ENCODE measurements at regions not wholly inside any gene's neighbourhood (a gene's known extent, or its start where the extent isn't known, plus 50 kb on each side); places are given as distances from the start of the nearest gene placed in this dataset.

DNA sequence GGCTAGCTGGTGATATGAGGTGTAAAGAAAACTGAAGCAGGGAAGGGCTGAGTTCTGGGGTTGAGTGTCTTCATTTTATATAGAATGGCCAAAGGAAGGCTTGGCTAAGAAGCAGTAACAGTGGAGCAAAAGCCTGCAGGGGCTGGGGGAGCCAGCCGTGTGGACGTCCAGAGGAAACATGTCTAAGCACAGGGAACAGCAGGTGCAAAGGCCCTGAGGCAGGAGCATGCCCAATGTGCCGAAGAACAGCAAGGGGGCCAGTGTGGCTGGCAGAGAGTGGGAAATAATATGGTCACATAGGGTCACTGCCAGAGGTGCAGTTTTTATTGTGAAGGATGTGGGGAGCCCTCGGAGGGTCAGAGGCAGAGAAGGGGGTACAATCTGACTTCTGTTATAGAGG, 60.5 kb upstream of the KCNG1 start:
- no peak for DNase-seq (ENCODE audit: low spot score)
- TF ChIP-seq, protein P1, sequence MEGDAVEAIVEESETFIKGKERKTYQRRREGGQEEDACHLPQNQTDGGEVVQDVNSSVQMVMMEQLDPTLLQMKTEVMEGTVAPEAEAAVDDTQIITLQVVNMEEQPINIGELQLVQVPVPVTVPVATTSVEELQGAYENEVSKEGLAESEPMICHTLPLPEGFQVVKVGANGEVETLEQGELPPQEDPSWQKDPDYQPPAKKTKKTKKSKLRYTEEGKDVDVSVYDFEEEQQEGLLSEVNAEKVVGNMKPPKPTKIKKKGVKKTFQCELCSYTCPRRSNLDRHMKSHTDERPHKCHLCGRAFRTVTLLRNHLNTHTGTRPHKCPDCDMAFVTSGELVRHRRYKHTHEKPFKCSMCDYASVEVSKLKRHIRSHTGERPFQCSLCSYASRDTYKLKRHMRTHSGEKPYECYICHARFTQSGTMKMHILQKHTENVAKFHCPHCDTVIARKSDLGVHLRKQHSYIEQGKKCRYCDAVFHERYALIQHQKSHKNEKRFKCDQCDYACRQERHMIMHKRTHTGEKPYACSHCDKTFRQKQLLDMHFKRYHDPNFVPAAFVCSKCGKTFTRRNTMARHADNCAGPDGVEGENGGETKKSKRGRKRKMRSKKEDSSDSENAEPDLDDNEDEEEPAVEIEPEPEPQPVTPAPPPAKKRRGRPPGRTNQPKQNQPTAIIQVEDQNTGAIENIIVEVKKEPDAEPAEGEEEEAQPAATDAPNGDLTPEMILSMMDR (IDR thresholded peaks at IDR 0.05; ENCODE audit: extremely low read depth, missing control alignments) = no peak

GRCh38 chr20:51082988-51083387, 60.1 kb upstream of the KCNG1 start:
- TF ChIP-seq, protein P1 (IDR thresholded peaks at IDR 0.05; ENCODE audit: extremely low read depth, missing control alignments) = no peak
- DNase-seq (ENCODE audit: low spot score) = no peak

GRCh38 chr20:51080516-51080915, 57.6 kb upstream of the KCNG1 start:
- TF ChIP-seq, protein P1 (IDR thresholded peaks at IDR 0.05; ENCODE audit: extremely low read depth, missing control alignments) = no peak
- DNase-seq (ENCODE audit: low spot score) = no peak

DNA sequence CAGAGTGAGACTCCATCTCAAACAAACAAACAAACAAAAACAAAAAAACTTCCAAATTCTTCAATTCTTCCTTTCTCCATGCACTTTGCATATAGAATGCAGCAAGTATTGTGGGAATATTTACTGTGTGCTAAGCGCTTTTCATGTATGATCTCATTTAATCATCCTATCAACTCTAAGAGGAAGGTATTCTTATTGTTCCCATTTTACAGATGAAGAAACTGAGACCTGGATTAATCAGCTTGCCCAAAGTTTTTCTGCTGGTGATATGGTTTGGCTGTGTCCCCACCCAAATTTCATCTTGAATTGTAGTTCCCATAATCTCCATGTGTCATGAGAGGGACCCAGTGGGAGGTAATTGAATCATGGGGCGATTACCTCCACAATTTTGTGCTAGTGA, 56.6 kb upstream of the KCNG1 start:
- TF ChIP-seq, protein P1 (IDR thresholded peaks at IDR 0.05; ENCODE audit: extremely low read depth, missing control alignments) = no peak
- no peak for DNase-seq (ENCODE audit: low spot score)

- TF ChIP-seq, protein P1 (IDR thresholded peaks at IDR 0.05; ENCODE audit: extremely low read depth, missing control alignments) = no peak
- DNase-seq (ENCODE audit: low spot score) = no peak
Measured at GRCh38 chr20:51077686-51078060, 54.8 kb upstream of the KCNG1 start.

DNA sequence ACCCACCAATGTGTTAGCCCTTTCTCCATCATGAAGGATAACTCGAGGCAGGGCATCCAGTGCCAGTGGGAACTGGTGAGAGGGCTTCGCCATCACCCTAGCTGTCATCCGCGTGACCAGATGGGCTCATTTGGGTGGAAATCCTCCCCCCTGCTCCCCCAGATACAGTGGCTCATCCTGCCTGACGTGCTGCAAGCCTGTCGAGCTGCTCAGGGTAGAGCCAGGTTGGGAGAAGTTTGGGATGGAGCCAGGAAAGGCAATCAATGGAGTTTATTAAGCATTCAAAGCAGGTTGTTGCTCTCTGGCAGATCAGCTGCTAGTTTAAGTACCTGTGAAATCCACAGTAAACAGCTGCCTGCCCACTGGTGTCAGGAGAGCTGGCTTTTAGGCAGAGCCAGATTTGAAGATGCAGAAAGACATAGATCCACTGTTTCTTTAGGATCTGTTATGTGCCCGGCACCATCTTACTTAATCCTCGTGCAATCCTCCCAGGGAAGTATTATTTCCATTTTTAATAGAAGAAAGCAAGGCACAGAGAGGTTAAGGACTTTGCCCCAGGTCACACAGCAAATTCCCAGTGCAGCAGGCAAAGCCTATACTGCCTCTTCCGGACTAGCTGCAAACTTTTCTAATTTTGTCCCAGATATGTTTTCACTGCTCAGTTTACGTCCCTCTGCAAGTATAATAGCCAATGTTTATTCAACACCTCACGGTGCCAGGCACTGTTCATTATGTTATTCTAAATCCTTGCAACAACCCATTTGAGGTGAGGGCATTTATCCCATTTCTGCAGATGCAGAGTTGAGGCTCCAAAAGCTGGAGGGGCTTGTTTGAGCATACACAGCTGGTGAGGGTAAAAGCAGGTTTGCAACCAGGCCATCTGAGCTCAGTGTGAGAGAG, 54.1 kb upstream of the KCNG1 start:
- TF ChIP-seq, protein P1 (IDR thresholded peaks at IDR 0.05; ENCODE audit: extremely low read depth, missing control alignments) = no peak
- no peak for DNase-seq (ENCODE audit: low spot score)

DNA sequence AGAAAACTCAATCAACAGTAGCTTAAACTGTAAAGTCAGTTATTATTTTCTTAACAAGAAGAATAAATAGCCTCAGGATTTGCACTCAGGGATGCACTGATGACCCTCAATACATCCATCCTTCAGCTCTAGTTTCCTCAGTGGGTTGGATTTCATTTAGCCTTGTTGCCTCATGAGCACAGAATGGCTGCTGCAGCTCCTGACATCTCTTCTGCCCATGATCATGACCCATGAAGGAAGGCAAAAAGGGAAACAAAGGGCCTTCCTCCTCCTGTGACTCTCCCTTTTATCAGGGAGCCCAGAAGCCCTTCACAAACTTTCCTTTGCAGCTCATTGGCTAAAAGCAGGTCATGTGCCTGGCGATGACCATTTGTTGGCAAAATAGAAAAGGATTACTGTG, 51.2 kb upstream of the KCNG1 start:
- TF ChIP-seq, protein P1 (IDR thresholded peaks at IDR 0.05; ENCODE audit: extremely low read depth, missing control alignments) = no peak

More for the DNA sequence above, 51.2 kb upstream of the KCNG1 start:
- no peak for DNase-seq (ENCODE audit: low spot score)
